Activated CD4-positive, alpha-beta T cell treated with anti-CD3 and anti-CD28 coated beads, Interleukin-10, Interleukin-2, amounts not matched to agents 100 ng/mL and 50 ng/mL, durations not matched to agents 16 hours and 8 hours (primary cell): ENCODE measurements at regions not wholly inside any gene's neighbourhood (a gene's known extent, or its start where the extent isn't known, plus 50 kb on each side); places are given as distances from the start of the nearest gene placed in this dataset.
"Not testable (repeated sequence)": the region's sequence is repeated elsewhere in the genome, so short reads cannot be mapped to it uniquely, and the experiment has no call there.

ENCODE experiments used
- DNase-seq: peaks from one replicate; pipeline ENCODE4 v3.0.0-alpha.2; 2020

DNA sequence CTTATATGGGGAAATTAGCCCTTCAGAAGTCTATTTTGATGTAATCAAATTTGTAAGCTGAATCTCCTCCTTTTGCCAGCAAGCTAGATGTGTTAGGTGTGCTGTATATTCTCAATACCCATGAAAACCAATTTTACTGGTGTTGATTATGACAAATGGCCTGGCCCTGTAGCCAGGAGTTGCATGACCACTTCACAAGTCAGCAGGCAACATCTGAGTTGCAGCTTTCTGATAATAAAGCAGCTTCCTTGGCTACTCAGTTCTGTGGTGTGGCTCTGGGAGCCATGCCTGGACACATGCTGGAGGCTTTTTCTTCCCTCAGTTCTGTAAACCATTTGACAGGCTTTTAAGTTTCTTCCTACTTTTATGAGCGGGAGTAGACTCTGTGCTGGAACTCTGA lies 154.1 kb upstream of the CXCL13 start:
- DNase-seq, result no peak

DNA sequence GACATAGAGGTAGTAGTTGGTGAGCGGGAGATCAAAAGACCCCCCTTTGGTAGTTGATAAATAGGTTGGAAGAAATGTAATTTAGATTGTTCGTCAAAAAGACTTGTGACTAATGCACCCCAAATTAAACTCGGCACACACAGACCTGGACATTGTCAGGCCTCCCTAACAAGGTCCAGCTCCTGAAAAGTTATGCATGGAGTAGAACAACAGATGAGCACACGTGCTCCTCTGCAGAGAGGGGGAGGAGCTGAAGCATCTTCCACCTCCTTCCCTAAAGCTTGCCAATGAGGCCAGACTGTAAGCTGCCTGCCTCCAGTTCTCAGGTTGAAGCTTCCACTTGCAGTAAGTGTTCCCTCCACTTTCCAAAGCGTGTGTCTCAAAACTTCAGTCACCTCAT lies 153.5 kb upstream of the CXCL13 start:
- not testable (repeated sequence) for DNase-seq

- no peak for DNase-seq
Observed at GRCh38 chr4:77453911-77454310, 151.7 kb upstream of the CXCL13 start.

GRCh38 chr4:77454858-77455257 lies 150.8 kb upstream of the CXCL13 start:
- DNase-seq, result no peak

GRCh38 chr4:77464100-77464499 lies 141.5 kb upstream of the CXCL13 start:
- not testable (repeated sequence) for DNase-seq

GRCh38 chr4:77465271-77465670 lies 140.3 kb upstream of the CXCL13 start:
- DNase-seq, result peak; percentile 45

GRCh38 chr4:77466430-77466829 lies 139.2 kb upstream of the CXCL13 start:
- no peak for DNase-seq

- DNase-seq, result no peak
Observed at GRCh38 chr4:77471821-77472495, 133.7 kb upstream of the CXCL13 start.

DNA sequence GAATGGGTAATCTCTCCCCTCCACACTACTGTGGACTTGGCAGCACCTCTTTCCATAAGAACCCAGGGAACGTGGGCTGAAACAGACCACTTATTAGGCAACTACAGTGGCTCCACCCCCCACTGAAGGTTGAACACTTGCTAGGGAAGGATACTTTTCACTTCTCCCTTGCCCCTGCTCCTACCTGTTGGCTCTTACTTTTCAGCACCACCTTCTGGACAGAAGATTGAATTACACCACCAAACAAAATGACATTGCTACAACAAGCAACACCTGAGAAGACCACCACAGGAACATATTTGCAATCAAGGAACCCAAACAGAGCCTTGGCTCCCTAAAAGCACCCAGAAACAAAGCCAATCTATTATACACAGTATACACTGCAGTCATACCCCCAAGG lies 132.1 kb upstream of the CXCL13 start:
- peak; percentile 21 for DNase-seq

- DNase-seq, result no peak
Observed at GRCh38 chr4:77481856-77482255, 123.8 kb upstream of the CXCL13 start.

DNA sequence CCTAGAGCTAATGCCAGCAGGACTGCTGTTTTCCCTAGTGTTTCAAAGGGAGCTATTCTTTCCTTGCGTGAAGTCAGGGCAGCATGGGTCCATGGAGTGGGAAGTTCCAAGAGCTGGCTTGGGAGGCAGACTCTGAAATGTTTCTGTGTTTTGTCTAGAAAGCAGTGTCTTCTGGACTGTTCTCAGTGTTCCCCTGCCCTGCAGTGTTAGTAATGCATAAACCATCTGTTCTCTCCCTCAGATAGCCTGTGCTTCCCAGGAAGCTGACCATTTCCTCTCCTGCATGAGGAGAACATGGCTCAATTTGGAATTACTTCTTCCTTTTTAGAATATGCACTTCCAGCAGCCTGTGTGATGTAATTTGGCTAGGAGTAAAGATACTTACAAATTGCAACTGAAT lies 116.7 kb upstream of the CXCL13 start:
- DNase-seq, result no peak

GRCh38 chr4:77493120-77493752 lies 112.4 kb upstream of the CXCL13 start:
- DNase-seq, result no peak

DNA sequence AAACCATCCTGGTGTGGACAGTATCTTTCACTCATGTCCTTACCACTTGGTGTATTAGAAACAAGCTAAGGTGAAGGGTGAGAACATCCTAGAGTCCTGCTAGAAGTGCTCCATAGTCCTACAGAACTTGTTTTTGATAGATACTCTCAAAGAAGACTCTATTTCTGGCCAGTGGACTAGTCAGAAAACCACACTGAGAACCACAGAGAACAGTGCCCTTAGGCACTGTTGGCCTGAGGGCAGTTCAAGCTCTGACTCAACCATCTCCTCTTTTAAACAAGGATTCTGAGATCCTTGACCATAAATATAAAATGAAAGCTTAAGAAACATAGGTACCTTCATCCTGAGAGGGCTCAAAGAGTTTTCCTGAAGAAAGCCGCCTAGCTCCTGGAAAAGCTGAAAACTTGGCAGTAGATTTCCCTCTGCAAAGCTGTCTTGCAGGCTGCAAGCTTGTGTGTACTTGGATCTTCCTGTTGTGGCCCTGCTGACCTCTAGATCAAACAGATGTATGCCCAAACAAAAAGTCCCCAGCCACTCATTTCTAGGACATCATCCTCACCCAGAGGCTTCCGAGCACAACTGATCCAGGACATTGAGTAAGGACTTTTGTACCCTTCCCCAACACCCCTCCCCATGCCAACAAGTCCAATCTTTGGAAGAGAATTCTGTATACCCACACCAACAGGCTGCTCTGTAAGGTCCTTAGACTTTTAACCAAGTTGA lies 111.6 kb upstream of the CXCL13 start:
- DNase-seq, result no peak

GRCh38 chr4:77496457-77496856 lies 109.2 kb upstream of the CXCL13 start:
- no peak for DNase-seq

GRCh38 chr4:77500801-77501200 lies 104.8 kb upstream of the CXCL13 start:
- DNase-seq, result no peak

- no peak for DNase-seq
Observed at GRCh38 chr4:77501240-77501639, 104.4 kb upstream of the CXCL13 start.

DNA sequence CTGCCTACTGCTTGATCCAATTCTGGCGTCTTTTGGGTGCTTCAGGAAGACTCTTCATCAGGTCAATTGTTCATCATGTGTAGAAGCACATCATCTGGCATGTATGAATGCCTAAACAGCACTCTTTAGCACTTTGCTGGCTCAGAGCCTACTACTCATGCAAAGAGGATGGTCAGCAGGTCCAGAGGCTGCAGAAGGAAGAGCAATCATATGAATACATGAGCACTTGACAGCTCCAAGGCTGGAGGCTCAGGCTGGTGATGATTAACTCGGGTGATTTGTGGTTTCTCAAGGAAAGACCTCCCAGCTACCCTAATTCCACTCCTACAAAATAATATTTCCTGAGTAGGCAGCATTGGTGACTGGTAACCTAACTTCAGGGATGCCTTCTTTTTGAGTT lies 103.8 kb upstream of the CXCL13 start:
- no peak for DNase-seq

DNA sequence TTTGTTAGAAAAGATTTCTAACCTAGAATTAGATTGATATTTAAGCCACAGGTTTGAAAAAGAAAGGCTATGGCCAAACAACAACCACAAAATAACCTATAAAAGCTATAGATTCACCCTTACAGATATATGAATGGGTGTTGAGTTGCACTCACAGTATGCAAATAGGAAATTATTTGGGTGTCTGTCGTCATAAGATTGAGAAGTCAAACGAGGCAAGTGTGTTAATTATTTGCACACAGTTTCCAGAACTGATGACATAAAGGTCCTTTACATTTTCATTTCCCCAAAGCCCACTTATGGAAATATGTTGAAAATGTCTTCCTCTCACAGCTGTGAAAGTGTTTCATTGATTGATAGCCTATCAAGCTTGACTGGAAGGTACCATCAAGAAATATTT lies 101.2 kb upstream of the CXCL13 start:
- no peak for DNase-seq

GRCh38 chr4:77505275-77505957 lies 100.2 kb upstream of the CXCL13 start:
- DNase-seq, result peak; percentile 50

DNA sequence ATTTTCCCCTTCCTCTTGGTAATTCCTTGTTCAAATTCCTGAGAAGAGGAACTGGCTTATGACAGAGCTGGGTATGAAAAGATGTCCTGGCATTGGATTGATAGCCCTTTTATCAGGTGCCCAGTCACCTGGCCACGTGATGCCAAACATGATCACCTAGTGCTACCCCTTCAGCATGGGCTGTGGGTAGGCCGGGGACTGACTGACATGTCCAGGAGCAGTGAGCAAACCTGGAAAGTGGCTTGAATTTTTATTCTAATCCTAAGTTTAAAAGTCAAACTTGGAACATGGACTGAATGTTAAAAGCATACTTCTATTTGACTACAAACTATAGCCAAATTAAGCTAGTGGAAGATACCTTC lies 99.7 kb upstream of the CXCL13 start:
- no peak for DNase-seq

GRCh38 chr4:77510367-77510766 lies 95.3 kb upstream of the CXCL13 start:
- no peak for DNase-seq

GRCh38 chr4:77525538-77525937 lies 80.1 kb upstream of the CXCL13 start:
- DNase-seq, result no peak

DNA sequence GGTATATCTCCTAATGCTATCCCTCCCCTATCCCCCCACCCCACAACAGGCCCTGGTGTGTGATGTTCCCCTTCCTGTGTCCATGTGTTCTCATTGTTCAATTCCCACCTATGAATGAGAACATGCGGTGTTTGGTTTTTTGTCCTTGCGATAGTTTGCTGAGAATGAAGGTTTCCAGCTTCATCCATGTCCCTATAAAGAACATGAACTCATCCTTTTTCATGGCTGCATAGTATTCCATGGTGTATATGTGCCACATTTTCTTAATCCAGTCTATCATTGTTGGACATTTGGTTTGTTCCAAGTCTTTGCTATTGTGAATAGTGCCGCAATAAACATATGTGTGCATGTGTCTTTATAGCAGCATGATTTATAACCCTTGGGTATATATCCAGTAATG lies 77.7 kb upstream of the CXCL13 start:
- not testable (repeated sequence) for DNase-seq

DNA sequence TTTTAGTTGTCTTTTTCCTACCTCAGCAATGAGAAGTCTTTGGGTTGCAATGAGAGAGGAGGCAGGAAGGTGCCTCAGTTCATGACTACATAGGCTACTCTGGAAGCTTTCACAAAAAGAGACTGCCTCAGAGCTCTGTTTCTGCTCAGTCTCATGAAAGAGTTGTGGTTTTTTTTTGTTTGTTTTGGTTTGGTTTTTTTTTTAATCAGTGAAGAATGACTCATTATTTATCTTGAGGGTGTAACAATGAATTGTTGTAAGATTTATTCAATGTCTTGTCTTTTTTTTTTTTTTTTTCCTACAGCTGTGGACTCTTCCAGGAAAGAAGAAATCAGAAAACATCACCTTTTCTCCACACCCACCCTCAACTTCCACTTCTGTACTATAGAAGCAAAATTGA lies 67.5 kb upstream of the CXCL13 start:
- DNase-seq, result peak; percentile 41
